Colonic mucosa (tissue), 4 donors: ENCODE measurements at regions not wholly inside any gene's neighbourhood (a gene's known extent, or its start where the extent isn't known, plus 50 kb on each side); places are given as distances from the start of the nearest gene placed in this dataset.

ENCODE experiments used
- DNase-seq: peaks from one replicate; pipeline ENCODE4 v3.0.0-alpha.2; 2020
- H3K27ac ChIP-seq: fragments of 200-600 bp; one replicate; pipeline ENCODE4 v1.8.0; 2021
- H3K27me3 ChIP-seq: fragments of 200-600 bp; one replicate; pipeline ENCODE4 v1.8.0; 2021
- H3K36me3 ChIP-seq: fragments of 200-600 bp; one replicate; pipeline ENCODE4 v1.8.0; 2021
- H3K4me1 ChIP-seq: fragments of 200-600 bp; one replicate; pipeline ENCODE4 v1.8.0; 2021; ENCODE audit warnings: mild to moderate bottlenecking
- H3K4me3 ChIP-seq: fragments of 200-600 bp; one replicate; pipeline ENCODE4 v1.8.0; 2021
- H3K9ac ChIP-seq, 2 donors: one replicate each; pipeline ENCODE4 v1.7.0; 2013; ENCODE audit warnings: control low read depth in 2 of 2, low read depth in 2 of 2, low read length in 2 of 2
- H3K9me3 ChIP-seq: fragments of 200-600 bp; one replicate; pipeline ENCODE4 v1.8.0; 2021
- CTCF ChIP-seq: fragments of 200-600 bp; IDR thresholded peaks from one replicate; pipeline ENCODE4 v1.8.0; 2022; ENCODE audit warnings: antibody characterized with exemption, mild to moderate bottlenecking
- intact Hi-C: fragments of 100-400 bp; cut with DNase I; formaldehyde crosslinking; loops from one replicate; pipeline ENCODE4 v1.14.1; 2022
- donor health status: healthy.
- donor health status: DM: no; HTN: no; CAD: no.
- donor health status: DM: no; HTN: no; CAD: no.

DNA sequence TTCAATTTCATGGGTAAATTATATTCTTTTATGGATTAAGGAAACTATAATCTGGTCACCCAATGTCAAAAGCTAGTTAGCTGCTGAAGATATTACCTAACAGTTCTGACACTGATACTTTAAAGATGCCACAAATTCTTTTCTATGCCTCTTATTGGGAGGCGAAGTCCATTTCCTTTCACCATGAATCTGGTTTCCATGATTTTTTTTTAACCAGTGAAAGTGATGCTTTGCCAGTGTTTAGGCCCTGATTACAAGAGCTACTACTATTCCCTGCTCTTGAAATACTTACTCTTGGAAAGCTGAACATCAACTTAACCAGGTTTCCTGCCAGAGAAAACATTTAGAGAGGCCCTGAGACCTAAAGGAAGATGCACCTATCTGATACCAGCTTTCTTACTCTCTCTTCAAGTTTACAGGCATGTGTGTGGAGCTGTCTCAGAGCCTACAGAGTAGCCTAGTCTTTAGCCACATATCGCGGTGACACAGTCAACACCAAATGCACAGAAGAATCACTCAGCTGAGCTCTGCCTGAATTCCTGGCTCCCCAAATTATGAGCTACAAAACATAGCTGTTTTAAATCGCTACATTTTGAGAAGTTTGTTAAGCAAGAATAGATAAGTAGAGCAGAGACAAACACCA, 1280.8 kb downstream of the PCDH7 start:
- no peaks in the 10 kb centered on the region for H3K27me3 ChIP-seq
- intact Hi-C loops, result no loop called here
- H3K9ac ChIP-seq, result no peak overlapping the region
- H3K27ac ChIP-seq, result no peak overlapping the region
- no peaks in the 10 kb centered on the region for H3K36me3 ChIP-seq
- H3K4me1 ChIP-seq, result no peaks in the 10 kb centered on the region
- H3K9me3 ChIP-seq, result no peaks in the 10 kb centered on the region
- no peak for TF ChIP-seq CTCF
- DNase-seq, result no peak
- no peak overlapping the region for H3K4me3 ChIP-seq

- no peaks in the 10 kb centered on the region for H3K4me1 ChIP-seq
- intact Hi-C loops, result no loop called here
- no peaks in the 10 kb centered on the region for H3K36me3 ChIP-seq
- TF ChIP-seq CTCF, result no peak
- H3K4me3 ChIP-seq, result no peak overlapping the region
- no peaks in the 10 kb centered on the region for H3K9me3 ChIP-seq
- H3K9ac ChIP-seq, result no peak overlapping the region
- no peak overlapping the region for H3K27ac ChIP-seq
- no peak for DNase-seq
- no peaks in the 10 kb centered on the region for H3K27me3 ChIP-seq
Measured at GRCh38 chr4:32002037-32002747, 1282.0 kb downstream of the PCDH7 start.

- H3K9me3 ChIP-seq, result no peaks in the 10 kb centered on the region
- no peak overlapping the region for H3K4me3 ChIP-seq
- H3K36me3 ChIP-seq, result no peaks in the 10 kb centered on the region
- no peak overlapping the region for H3K9ac ChIP-seq
- H3K27me3 ChIP-seq, result no peaks in the 10 kb centered on the region
- DNase-seq, result no peak
- no peaks in the 10 kb centered on the region for H3K4me1 ChIP-seq
- intact Hi-C loops, result no loop called here
- no peak for TF ChIP-seq CTCF
- no peak overlapping the region for H3K27ac ChIP-seq
Measured at GRCh38 chr4:32003548-32003947, 1283.4 kb downstream of the PCDH7 start.

DNA sequence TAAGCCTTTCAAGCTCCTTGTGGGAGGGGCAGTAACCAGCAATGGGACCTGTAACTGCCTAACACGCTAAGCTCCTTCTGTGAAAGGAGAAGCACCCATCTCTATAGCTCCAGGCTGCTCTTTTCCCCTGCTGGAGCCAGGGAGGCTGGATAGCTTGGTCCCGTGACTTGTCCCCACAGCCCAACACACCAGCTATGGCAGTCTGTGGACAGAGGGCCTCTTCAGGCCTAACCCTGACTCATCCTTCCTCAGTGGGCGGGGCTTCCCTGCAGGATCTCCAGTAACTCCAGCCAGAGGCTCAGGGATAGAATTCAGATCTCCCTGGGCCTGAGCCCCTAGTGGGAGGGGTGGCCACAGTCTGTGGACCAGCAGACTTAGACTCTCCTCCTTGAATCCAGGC, 1290.1 kb downstream of the PCDH7 start:
- no peak overlapping the region for H3K27ac ChIP-seq
- H3K9me3 ChIP-seq, result no peaks in the 10 kb centered on the region
- no peaks in the 10 kb centered on the region for H3K4me1 ChIP-seq
- no peak for DNase-seq
- TF ChIP-seq CTCF, result no peak
- no peaks in the 10 kb centered on the region for H3K27me3 ChIP-seq
- no peaks in the 10 kb centered on the region for H3K36me3 ChIP-seq
- intact Hi-C loops, result no loop called here
- no peak overlapping the region for H3K4me3 ChIP-seq
- no peak overlapping the region for H3K9ac ChIP-seq

DNA sequence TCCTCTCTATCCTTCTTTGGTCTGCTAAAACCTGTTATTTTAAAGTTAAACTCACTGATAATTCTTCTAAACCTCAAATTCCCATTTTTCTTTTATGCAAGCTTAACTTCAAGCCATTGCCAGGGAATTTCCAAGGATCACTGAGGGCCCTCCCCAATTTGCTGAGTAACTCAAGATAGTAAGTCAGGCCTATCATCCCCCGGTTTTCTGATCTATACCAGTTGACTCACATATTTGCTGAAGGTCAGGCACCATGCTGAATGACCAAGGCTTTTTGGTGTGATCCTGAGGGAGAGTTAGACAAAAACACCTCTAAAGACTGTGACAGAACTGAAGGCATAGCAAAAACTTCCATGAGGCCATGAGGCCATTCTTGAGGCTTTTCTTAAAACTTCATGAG, 1301.9 kb downstream of the PCDH7 start:
- H3K36me3 ChIP-seq, result no peaks in the 10 kb centered on the region
- no peak overlapping the region for H3K27ac ChIP-seq
- DNase-seq, result no peak
- no peaks in the 10 kb centered on the region for H3K9me3 ChIP-seq
- H3K4me1 ChIP-seq, result no peaks in the 10 kb centered on the region
- no peak for TF ChIP-seq CTCF
- H3K4me3 ChIP-seq, result no peak overlapping the region
- H3K27me3 ChIP-seq, result no peaks in the 10 kb centered on the region
- intact Hi-C loops, result no loop called here
- no peak overlapping the region for H3K9ac ChIP-seq
